ENCODE measurements at regions not wholly inside any gene's neighbourhood (a gene's known extent, or its start where the extent isn't known, plus 50 kb on each side); places are given as distances from the start of the nearest gene placed in this dataset.

DNA sequence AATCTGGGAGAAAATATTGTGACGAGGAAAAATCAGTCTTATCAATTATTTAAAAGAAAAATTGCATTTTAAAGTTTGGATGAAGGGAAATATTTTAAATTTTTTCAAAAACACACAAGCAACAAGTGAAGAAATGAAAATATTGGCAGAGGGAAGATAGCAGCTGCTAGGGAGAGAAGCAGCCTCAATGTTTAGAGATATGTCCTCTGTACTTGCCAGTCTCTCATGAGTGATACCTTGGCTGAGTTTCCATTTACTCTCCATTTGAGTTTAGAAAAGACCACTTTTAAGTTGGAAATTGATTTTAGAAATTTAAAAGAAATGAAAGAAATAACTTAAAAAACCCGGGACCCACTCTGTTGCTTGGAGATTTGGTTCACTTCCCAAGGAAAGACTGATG lies 88.6 kb upstream of the DBX1 start:
- TF ChIP-seq, protein P1, sequence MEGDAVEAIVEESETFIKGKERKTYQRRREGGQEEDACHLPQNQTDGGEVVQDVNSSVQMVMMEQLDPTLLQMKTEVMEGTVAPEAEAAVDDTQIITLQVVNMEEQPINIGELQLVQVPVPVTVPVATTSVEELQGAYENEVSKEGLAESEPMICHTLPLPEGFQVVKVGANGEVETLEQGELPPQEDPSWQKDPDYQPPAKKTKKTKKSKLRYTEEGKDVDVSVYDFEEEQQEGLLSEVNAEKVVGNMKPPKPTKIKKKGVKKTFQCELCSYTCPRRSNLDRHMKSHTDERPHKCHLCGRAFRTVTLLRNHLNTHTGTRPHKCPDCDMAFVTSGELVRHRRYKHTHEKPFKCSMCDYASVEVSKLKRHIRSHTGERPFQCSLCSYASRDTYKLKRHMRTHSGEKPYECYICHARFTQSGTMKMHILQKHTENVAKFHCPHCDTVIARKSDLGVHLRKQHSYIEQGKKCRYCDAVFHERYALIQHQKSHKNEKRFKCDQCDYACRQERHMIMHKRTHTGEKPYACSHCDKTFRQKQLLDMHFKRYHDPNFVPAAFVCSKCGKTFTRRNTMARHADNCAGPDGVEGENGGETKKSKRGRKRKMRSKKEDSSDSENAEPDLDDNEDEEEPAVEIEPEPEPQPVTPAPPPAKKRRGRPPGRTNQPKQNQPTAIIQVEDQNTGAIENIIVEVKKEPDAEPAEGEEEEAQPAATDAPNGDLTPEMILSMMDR (IDR thresholded peaks at IDR 0.05), result no peak
- no peak for TF ChIP-seq POLR2A (IDR thresholded peaks at IDR 0.05)
